LNCaP clone FGC (cell line): ENCODE measurements at regions not wholly inside any gene's neighbourhood (a gene's known extent, or its start where the extent isn't known, plus 50 kb on each side); places are given as distances from the start of the nearest gene placed in this dataset.

ENCODE experiments used
- DNase-seq: peaks from one replicate; pipeline ENCODE4 v3.0.0-alpha.2; 2011; ENCODE audit warnings: low read depth
- H3K4me3 ChIP-seq: 2 replicates; pipeline ENCODE4 v1.5.1; 2011; ENCODE audit warnings: mild to moderate bottlenecking, low read depth, low read length, control low read depth
- CTCF ChIP-seq: IDR thresholded peaks from 2 replicates; pipeline ENCODE4 v1.5.1; 2012; ENCODE audit warnings: mild to moderate bottlenecking; ENCODE audit not compliant: control insufficient read depth, insufficient read depth; ENCODE audit errors: extremely low read depth

- no peak for TF ChIP-seq CTCF
- H3K4me3 ChIP-seq = no peak overlapping the region
- DNase-seq = no peak
These were observed 195.0 kb downstream of the FOXL1 start for GRCh38 chr16:86773354-86773715.

- no peak overlapping the region for H3K4me3 ChIP-seq
- TF ChIP-seq CTCF = no peak
- DNase-seq = no peak
These were observed 196.6 kb downstream of the FOXL1 start for GRCh38 chr16:86774931-86775330.

- DNase-seq = no peak
- no peak overlapping the region for H3K4me3 ChIP-seq
- TF ChIP-seq CTCF = no peak
These were observed 197.2 kb downstream of the FOXL1 start for GRCh38 chr16:86775511-86775921.

- DNase-seq = no peak
- no peak for TF ChIP-seq CTCF
- no peak overlapping the region for H3K4me3 ChIP-seq
These were observed 199.1 kb downstream of the FOXL1 start for GRCh38 chr16:86777381-86777946.

- DNase-seq = no peak
- no peak overlapping the region for H3K4me3 ChIP-seq
- no peak for TF ChIP-seq CTCF
These were observed 199.9 kb downstream of the FOXL1 start for GRCh38 chr16:86778108-86778745.

- DNase-seq = no peak
- TF ChIP-seq CTCF = no peak
- H3K4me3 ChIP-seq = no peak overlapping the region
These were observed 200.6 kb downstream of the FOXL1 start for GRCh38 chr16:86778978-86779377.

GRCh38 chr16:86781046-86781445, 202.7 kb downstream of the FOXL1 start:
- H3K4me3 ChIP-seq = no peak overlapping the region
- no peak for TF ChIP-seq CTCF
- no peak for DNase-seq
